ENCODE measurements at regions not wholly inside any gene's neighbourhood (a gene's known extent, or its start where the extent isn't known, plus 50 kb on each side); places are given as distances from the start of the nearest gene placed in this dataset.
"Not testable (repeated sequence)": the region's sequence is repeated elsewhere in the genome, so short reads cannot be mapped to it uniquely, and the experiment has no call there.

DNA sequence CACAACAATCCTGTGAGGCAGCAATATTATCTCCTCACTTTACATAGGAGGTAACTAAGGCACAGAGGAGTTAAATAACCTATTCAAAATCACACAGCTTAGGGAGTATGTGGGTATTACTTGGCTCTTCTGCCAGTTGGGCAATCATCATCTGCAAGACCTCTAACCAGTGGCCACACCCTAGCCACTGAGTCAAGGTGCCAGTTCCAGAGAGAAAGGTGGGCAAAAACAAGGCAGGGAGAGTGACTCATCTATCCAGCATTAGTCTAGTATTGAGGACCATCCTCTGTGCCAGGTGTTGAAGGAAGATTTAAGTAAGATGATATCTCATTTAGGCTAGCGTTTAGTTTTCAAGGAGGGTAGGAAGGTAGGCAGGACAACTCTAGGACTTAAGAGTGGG lies 113.9 kb upstream of the EOLA2 start:
- DNase-seq (ENCODE audit: low read depth) = no peak

DNA sequence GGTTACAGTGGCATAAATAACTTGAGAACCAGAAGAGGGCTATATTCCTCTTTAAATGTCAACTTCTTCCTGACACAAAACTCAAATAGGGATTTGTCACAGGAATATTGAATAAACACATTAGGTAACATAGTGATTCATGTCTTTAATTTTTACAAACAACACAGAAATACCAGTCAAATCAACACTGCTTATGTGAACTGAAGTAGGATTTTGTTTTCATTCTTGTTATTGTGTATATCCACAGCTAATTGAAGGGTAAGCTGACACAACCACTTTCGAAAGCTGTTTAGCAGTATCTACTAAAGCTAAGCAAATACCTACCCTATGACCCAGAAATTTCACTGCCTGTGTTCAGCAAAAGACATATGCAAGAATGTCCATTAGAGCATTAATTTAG lies 120.4 kb upstream of the EOLA2 start:
- no peak for DNase-seq (ENCODE audit: low read depth)

DNA sequence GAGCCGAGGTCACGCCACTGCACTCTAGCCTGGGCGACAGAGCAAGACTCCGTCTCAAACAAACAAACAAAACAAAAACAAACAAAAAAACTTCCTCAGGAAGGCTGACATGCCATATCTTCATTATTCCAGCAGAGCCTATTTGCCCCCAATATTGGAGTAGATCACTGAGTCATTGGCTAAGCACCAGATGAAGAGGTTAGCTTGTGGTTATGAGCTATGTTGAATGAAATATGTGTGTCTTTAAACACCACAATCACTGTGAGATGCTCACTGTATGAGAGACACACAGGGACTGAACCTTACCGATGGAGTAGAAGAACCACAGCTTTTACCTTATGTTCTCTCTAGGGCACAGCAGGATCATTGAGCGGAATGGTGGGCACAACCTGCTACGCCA lies 122.1 kb upstream of the EOLA2 start:
- DNase-seq (ENCODE audit: low read depth) = no peak

DNA sequence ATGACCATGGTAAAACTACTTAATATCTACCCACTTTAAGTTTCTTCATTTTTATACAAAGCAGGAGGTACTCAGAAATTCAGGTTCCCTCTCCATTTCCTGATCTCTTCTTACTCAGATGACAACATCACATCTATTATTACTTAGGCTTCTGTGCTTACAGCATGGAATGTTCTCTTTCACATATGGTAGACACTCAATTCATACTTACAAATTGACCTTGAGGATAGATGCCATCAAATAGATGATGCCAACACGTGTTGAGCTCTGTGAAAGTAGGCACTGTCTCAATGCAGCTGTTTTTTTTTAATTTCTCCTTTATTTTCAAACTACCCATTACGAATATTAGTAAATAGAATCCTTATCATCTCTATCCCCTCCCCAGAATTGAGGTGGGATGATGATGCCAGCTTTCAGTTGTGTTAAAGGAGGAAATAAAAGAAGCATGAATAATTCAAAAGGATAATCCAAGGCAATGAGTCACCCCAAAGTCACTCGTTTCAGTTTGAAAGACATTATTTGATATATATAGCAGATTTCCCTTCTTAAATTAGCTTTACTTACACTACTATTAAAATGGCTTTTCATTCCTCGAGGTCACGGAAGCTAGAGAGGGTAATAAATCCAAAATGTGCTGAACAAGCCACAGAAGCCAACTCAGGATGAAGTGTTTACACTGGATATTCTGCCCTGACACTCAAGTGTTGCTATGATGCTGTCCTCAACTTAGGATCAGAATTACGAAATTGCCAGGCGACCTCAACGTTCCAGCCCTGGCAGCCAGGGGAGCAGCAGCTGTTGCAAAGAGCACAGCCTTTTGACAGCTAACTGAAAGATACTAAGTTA lies 124.2 kb upstream of the EOLA2 start:
- peak; percentile 51 for DNase-seq (ENCODE audit: low read depth)

DNA sequence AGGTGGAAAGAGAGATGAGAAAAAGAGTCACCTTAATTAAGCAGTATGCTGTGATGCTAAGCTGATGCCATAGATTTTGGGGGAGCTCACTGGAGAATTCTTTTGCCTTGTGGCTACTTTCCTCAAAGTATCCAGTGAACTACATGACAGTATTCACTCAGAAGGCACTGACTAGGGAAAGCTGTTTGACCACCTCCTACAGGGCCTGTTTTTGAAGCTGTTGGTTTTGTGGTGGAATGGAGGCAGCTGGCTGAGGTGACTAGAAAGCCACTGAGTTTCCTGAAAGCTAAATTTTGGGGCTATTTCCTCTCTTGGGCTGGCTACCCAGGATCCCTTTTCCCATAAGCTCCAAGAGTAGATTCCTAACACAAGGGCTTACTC lies 124.8 kb upstream of the EOLA2 start:
- DNase-seq (ENCODE audit: low read depth) = no peak

DNA sequence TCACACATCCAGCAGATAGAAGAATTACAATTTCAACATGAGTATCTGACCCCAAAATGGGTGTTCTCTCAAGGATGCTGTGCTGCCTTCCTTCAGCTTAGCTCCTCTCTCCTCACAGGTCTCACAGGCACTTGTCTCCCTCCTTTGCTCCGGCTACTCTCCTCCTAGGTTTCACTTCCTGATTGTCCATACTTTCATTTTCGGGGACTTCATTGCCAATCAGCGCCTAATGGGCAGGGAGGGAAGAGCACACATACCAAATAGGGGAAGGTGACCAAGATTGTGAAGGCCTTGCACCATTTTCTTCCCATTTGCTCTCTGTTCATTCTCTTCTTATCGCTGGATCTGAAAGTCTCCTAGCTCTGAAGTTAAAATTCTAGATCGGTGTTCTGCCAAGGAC lies 125.4 kb upstream of the EOLA2 start:
- DNase-seq (ENCODE audit: low read depth) = no peak

DNA sequence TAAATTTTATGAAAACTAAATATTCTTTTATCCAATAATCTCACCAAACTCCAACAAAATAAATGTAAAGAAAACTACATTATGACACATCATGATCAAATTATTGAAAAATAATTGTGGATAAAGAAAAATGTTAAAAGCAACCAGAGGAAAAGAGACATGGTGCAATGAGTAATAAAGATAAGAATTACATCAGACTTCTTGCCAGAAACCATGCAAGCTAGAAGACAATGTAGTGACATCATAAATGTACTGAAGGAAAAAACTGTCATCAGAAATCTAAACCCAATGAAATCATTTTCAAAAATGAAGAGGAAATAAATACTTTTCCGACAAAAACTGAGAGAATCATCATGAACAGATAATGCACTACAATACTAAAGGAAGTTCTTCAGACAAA lies 135.9 kb upstream of the EOLA2 start:
- no peak for DNase-seq (ENCODE audit: low read depth)

DNA sequence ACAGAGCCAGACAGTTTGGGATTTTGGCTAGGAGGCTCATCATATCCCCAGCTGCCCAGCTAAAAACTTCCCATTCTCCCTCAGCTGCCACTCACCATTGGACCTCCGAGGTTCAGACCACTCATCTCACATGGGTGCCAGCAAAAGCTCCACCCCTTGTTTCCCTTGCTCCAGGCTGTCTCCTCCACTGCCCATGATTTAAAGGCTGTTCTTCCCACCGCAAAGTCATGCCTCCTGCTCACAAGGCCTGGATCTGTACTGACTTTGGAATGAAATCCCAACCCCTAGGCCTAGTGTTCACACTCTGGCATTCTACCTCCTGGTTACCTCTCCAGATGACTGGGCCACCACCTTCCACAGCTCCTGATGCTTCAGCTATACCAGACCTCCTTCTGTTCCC lies 142.2 kb upstream of the EOLA2 start:
- DNase-seq (ENCODE audit: low read depth) = peak; percentile 28

DNA sequence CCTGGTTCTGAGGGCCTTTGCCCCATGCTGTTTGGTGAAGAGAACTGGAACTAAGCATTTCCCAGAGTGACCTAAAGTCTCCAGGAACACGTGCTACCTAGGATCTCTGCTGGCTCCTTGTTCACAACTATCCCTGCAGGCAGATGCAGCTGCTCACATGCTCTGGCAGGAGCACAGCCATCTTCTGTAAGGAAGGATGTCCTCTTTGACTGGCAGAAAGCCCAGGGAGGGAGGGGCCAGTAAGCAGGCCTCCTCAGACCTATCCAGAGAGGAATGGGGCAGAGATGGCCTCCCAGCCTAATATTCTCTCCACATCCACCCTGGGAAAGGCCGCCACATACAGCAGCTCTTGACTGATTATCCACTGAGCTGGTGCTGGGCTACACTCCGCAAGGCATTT lies 142.8 kb upstream of the EOLA2 start:
- DNase-seq (ENCODE audit: low read depth) = no peak

DNA sequence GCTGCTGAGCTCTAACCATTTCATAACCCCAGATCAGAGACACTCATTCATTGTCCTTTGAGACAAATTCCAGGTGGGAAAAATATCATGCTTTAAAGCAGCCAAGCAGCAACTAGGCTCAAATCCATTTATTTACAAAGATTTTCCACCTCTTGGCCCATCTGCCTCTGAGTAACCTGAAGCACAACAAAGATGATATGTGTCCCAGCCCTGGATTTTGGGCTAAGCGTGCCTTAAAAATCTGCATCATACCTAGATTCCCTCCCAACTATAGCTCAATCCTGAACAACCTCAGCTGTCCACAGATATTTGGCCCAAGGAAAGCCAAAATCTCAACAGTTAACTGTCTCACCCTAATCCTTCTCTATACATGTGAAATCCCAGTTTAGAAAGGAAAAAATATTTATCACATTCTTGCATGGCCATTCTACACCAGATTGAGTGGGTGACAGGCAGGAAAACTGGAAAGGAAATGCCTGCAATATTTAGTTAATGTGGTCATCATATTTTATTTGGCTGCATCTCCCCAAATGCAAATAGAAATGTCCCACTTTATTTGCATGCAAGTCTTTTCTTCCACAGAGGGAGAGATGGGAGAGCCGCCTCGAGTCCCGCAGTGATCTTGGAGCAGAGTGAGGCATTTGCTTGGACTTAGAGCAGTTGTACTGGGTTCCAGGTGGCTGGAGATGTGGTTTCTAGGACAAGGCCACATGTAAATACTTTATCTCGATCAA lies 146.4 kb upstream of the EOLA2 start:
- peak; percentile 10 for DNase-seq (ENCODE audit: low read depth)

DNA sequence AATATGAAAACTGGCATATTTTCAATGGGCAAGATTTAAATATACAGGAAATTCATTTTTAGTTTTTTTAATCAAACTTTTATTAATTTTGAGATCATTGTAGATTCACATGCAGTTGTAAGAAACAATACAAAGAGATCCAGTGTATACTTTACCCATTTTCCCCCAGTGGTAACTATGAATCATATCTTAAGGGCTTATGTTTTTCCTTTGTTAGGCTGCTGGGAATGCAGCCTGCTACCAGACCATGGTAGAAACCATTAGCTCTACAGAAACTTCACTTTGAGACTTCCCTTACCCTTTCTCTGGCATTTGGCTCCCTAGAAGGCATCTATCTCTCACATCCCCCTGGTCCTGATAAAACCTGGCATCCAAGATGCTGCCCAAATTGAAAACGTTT lies 147.6 kb upstream of the EOLA2 start:
- no peak for DNase-seq (ENCODE audit: low read depth)

DNA sequence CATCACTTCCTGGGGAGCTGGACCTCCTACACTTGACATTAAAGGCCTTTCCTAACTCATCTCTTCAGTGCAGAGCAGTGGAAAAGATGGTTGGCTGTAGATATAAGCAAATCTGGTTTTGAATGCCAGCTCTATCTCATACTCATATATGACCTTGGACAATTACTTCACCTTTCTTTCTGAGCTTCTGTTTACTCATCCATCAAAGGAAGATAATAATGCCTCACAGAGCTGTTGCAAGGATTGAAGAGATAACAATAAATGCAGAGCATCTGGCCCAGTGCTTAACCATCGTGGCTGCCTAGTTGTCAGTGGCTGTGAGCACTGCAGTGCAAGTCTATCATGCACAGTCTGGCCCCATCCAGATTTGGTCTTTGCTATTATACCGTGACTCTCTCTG lies 148.1 kb upstream of the EOLA2 start:
- no peak for DNase-seq (ENCODE audit: low read depth)

DNA sequence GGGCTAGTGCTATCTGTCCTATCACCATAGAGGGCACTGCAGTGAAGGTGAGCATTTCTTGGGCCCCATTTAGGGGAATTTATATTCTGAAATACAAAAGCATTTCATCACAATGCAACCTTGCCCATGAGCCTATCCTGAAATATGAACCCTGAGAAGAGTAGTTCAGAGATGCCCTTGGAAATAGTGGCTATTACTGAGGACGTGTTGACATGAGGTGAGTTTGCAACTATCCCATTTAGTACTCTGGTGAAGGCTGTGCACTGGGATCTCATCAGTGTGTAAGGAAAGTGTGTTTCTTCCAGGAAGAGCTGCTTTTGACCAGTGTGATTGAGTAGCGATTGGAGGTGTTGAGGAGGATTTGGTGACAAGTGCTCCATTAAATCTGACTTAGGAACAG lies 149.3 kb upstream of the EOLA2 start:
- no peak for DNase-seq (ENCODE audit: low read depth)

DNA sequence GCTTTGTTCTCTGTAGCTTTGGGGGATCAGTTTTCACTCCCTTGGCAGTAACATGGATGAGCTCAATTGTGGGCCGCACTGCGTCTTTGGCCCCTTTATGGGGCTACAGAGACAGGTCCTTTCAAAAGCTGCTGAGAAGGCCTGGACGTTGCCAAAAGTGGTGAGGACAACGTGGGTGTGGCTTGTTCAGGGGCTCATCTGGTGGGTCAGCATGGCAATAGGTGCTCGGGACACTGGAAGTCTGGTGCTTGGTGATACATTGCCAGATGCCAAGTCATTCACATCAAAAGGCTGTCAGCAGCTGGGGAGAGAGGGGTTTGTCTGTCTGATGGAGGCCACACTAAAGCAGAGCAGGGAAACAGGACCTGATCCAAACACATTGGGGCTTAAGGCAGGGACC lies 149.8 kb upstream of the EOLA2 start:
- no peak for DNase-seq (ENCODE audit: low read depth)

DNA sequence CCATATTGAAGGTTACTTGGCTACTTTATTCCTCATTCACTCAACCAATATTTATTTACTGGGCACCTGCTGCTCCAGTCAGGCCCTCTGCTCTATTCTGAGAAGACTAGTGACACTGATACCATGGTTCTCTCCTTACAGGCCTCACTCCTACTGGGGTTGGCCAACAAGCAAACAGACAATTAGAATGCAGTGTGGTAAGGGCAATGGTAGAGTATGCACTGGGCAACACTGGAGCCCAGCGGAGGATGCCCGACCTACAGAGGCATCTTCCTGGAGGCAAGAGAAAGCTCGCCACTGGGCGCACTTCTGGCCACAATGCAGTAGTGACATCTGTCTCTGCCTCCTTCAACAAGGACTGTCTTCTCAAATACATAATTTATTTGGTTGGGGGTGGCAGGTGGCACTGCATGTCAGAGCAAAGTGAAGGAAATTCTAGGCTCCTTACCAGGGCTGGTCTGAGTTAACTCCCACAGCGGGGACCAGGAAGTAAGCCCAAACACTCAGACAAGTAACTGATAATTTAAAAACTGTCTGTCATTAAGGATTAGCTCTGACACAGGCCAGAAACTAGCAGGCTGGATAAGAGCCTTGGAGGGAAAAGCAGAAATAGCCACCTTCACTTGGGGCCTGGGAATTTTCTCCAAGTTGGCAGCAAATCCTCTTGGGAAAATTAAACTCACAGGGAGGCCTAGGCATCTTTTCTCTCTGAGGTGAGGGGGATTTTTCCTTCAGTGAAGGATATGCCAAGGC lies 150.7 kb upstream of the EOLA2 start:
- no peak for DNase-seq (ENCODE audit: low read depth)

DNA sequence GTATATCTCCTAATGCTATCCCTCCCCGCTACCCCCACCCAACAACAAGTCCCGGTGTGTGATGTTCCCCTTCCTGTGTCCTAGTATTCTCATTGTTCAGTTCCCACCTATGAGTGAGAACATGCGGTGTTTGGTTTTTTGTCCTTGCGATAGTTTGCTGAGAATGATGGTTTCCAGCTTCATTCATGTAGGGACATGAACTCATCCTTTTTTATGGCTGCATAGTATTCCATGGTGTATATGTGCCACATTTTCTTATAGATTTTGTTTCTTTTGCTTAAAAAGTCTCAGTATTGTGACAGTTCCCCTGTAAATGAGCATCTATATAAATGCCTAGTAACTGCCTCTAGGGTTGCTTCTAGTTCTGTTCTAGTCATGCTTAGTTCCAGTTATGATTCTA lies 153.0 kb upstream of the EOLA2 start:
- DNase-seq (ENCODE audit: low read depth) = not testable (repeated sequence)

DNA sequence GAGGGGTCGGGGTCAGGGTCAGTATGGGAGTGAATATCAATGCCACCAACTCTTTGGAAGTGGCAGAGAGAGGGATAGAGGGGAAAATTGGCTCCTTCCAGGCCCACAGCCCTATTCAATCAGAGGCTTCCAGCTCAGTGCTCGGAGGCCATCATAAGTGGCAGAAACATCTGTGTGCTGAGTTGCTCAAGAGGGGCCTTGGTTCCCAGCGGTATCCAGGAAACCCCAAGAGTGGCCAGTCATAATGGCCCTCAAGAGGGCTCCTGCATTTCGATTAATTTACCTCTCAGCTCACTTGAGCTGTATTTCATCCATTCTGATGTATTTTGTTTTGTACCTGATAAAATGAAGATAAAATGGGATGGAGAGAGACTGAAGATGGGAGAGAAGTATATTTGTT lies 154.3 kb upstream of the EOLA2 start:
- no peak for DNase-seq (ENCODE audit: low read depth)

DNA sequence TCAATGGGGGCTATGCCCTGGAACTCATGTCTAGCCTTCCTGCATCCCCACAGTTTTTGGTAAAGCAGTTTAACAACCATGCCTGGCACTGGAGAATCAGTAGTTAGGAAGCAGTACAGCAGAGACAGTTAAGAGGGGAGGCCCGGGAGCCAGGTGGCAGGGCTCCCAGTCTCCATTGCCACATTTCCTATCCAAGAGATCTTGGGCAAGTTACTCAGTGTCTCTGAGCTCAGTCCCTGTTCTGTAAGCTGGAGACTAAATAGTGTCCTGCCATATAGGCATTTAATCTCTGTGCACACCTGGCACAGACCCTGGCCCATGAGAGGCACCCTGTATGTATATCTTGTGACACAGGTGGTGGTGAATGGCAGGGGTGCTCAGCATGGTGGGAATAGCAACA lies 156.1 kb upstream of the EOLA2 start:
- DNase-seq (ENCODE audit: low read depth) = no peak

DNA sequence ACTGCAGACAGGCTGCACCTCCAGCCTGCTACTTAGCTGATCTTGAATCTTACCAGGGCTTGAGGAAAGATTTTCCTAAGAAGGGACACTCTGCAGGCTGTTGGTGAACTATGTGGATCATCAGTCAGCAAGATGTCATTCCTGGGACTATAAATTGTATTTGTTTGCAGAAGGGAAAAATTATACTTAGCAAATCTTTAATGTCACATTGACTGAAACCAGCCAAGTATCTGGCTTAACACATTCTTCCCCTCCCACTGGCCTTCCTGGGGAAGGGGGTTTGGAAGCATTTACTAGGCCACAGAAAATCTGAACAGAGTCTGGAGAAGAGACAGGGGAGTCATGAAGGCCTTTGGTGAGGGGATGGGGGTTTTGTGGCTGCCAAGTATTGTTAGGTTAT lies 156.7 kb upstream of the EOLA2 start:
- no peak for DNase-seq (ENCODE audit: low read depth)

DNA sequence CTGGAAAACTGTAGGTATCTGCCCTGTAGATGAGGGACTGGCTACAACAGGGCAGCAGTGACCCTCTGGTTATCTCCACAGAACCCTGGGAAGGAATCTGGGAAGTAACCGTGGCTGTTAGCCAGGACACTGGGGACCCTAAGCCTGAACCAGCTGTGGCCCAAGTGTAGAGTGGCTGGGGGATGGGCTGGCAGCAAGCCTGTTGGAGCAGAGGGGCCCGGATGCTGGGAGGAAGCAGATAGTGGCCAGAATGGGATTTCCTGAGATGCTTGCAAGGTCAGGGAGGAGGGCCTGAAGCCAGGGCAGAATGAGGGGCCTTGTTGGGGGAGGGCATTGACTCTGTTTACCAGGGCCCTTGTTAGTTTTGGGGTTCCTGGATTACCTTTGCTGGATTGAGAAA lies 161.0 kb upstream of the EOLA2 start:
- DNase-seq (ENCODE audit: low read depth) = no peak

DNA sequence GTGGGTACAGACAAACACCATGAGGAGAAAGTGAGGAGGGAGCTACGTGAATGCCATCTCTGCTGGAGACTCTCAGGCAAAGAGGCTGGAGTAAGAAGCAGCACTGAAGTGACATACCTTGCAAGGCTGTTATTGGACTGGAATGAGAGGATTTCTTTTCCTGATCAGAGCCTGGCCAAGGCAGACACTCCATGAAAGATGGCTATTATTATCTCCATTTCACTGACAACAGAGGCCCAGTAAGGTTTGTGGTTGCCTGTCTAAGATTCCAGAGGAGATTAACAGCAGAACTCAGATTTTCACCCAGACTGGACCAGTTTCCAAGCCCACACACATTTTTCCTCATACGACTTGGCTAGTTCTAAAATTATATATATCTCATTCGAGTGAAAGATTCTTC lies 162.0 kb upstream of the EOLA2 start:
- DNase-seq (ENCODE audit: low read depth) = no peak

DNA sequence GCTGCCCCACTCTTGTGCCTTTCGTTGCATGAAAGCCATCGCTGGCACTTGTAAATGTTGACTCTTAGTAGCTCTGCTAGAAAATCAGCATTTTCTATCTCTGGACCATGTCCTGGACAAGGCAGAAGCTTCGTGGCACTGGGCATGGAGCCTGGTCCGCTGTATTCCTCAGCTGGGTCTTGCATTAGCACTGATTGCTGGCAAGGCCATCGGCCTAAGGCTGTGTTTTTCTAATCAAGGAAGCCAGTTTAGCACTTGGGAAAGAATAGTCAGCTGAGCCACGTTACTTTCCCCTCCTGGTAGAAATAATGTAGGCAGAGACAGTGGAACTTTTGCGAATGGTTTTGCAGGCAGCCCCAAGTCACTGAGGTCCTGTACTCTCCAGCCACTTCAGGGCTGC lies 180.2 kb upstream of the EOLA2 start:
- DNase-seq (ENCODE audit: low read depth) = no peak

DNA sequence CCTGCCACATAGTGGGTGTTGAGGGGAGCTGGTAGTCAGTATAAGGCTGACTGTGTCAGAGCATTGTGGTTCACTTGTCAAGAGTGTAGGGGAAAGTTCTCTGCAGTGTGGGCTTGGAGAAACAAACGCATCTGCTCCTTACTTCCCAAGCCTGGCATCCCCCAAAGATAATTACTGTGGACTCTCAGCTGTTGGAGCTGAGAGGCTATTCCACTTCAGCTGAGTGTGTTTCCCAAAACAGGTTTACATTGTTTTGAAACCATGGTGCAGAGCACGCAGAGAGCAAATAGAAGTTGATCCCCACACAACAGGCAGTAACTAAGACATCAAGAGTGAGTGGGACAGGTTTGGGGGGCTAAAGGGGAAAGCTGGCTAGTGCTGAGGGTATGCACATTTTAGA lies 181.0 kb upstream of the EOLA2 start:
- no peak for DNase-seq (ENCODE audit: low read depth)

Data from renal cortical epithelial cell (primary cell).